Liver (tissue), 8 donors: ENCODE measurements at regions not wholly inside any gene's neighbourhood (a gene's known extent, or its start where the extent isn't known, plus 50 kb on each side); places are given as distances from the start of the nearest gene placed in this dataset.

Experiments
- DNase-seq: peaks from one replicate; pipeline ENCODE4 v3.0.0-alpha.2; 2017; ENCODE audit warnings: low spot score
- H3K27ac ChIP-seq, 2 donors: one replicate each; pipeline ENCODE4 v1.7.0; 2013; ENCODE audit warnings: inconsistent platforms in 2 of 2, low read length in 2 of 2, control low read depth in 1 of 2, low read depth in 1 of 2, mild to moderate bottlenecking in 1 of 2
- H3K27me3 ChIP-seq, 4 donors: one replicate each; pipeline versions ENCODE4 v1.6.1 to v1.7.0; 2013; ENCODE audit warnings: low read length in 3 of 4, inconsistent platforms in 1 of 4, mild to moderate bottlenecking in 1 of 4, moderate library complexity in 1 of 4; ENCODE audit not compliant: control insufficient read depth in 4 of 4, insufficient read depth in 4 of 4
- H3K36me3 ChIP-seq, 4 donors: one replicate each; pipeline versions ENCODE4 v1.6.1 to v1.7.0; 2013; ENCODE audit warnings: low read length in 3 of 4, mild to moderate bottlenecking in 3 of 4, low read depth in 1 of 4, moderate library complexity in 1 of 4; ENCODE audit not compliant: control insufficient read depth in 4 of 4, insufficient read depth in 3 of 4
- H3K4me1 ChIP-seq, 4 donors: one replicate each; pipeline versions ENCODE4 v1.6.1 to v1.7.0; 2013; ENCODE audit warnings: low read length in 3 of 4, mild to moderate bottlenecking in 3 of 4, moderate library complexity in 1 of 4; ENCODE audit not compliant: control insufficient read depth in 4 of 4, insufficient read depth in 4 of 4
- H3K4me3 ChIP-seq, 3 donors: one replicate each; pipeline versions ENCODE4 v1.6.1 to v1.7.0; 2013; ENCODE audit warnings: low read length in 3 of 3, control low read depth in 1 of 3, low read depth in 1 of 3, mild to moderate bottlenecking in 1 of 3
- H3K9ac ChIP-seq, 2 donors: one replicate each; pipeline ENCODE4 v1.7.0; 2013; ENCODE audit warnings: low read length in 2 of 2, mild to moderate bottlenecking in 2 of 2, moderate library complexity in 2 of 2, control low read depth in 1 of 2, low read depth in 1 of 2
- H3K9me3 ChIP-seq, 4 donors: one replicate each; pipeline versions ENCODE4 v1.6.1 to v1.7.0; 2013; ENCODE audit warnings: low read length in 3 of 4; ENCODE audit not compliant: control insufficient read depth in 4 of 4
- CTCF ChIP-seq: fragments of 150-350 bp; IDR thresholded peaks from 2 replicates; pipeline ENCODE4 v1.5.1; 2017; ENCODE audit warnings: improper control_type of control experiment, low read depth, low read length; ENCODE audit not compliant: missing input control
- EGR1 ChIP-seq, 2 donors: IDR thresholded peaks; 2 replicates each; pipeline ENCODE4 v1.6.1; 2016 to 2018; ENCODE audit warnings: antibody characterized with exemption in 2 of 2, low read depth in 2 of 2
- FOXA1 ChIP-seq: IDR thresholded peaks from 2 replicates; pipeline ENCODE4 v1.6.1; 2016; ENCODE audit warnings: antibody characterized with exemption
- FOXA2 ChIP-seq: IDR thresholded peaks from 2 replicates; pipeline ENCODE4 v1.6.1; 2016; ENCODE audit warnings: antibody characterized with exemption
- GABPA ChIP-seq, 2 donors: IDR thresholded peaks in 1 of 2; conservative IDR thresholded peaks in 1 of 2; 2 replicates each; pipeline ENCODE4 v1.6.1; 2016; ENCODE audit warnings: antibody characterized with exemption in 2 of 2, mild to moderate bottlenecking in 1 of 2, moderate library complexity in 1 of 2
- HNF4A ChIP-seq, 2 donors: conservative IDR thresholded peaks; 2 replicates each; pipeline ENCODE4 v1.6.1; 2016; ENCODE audit warnings: antibody characterized with exemption in 2 of 2, mild to moderate bottlenecking in 2 of 2
- HNF4G ChIP-seq: IDR thresholded peaks from 2 replicates; pipeline ENCODE4 v1.6.1; 2016; ENCODE audit warnings: antibody characterized with exemption
- RAD21 ChIP-seq, 2 donors: IDR thresholded peaks; 2 replicates each; pipeline ENCODE4 v1.6.1; 2016; ENCODE audit warnings: antibody characterized with exemption in 2 of 2, mild to moderate bottlenecking in 2 of 2
- RXRA ChIP-seq, 2 donors: IDR thresholded peaks; 2 replicates each; pipeline ENCODE4 v1.6.1; 2017 to 2018; ENCODE audit warnings: antibody characterized with exemption in 2 of 2, mild to moderate bottlenecking in 1 of 2
- YY1 ChIP-seq: IDR thresholded peaks from 2 replicates; pipeline ENCODE4 v1.6.1; 2016; ENCODE audit warnings: antibody characterized with exemption, mild to moderate bottlenecking
- WGBS: extraction: QIAGEN DNeasy Blood & Tissue Kit; methylation state at CpG from one replicate; pipeline ENCODE4 v1.1.7; 2013; 5-methylcytosine and 5-hydroxymethylcytosine counted together
- TF ChIP-seq, protein P1 (sequence below): IDR thresholded peaks from 2 replicates; pipeline ENCODE4 v1.6.1; 2016; ENCODE audit warnings: antibody characterized with exemption, mild to moderate bottlenecking
- TF ChIP-seq, protein P2 (sequence below): IDR thresholded peaks from 2 replicates; pipeline ENCODE4 v1.6.1; 2016; ENCODE audit warnings: antibody characterized with exemption
- TF ChIP-seq, protein P3 (sequence below): IDR thresholded peaks from 2 replicates; pipeline ENCODE4 v1.6.1; 2016; ENCODE audit warnings: antibody characterized with exemption
- donor health status: healthy.
- donor health status: healthy.
- donor health status: healthy.
- donor health status: healthy.
- donor health status: healthy.

DNA sequence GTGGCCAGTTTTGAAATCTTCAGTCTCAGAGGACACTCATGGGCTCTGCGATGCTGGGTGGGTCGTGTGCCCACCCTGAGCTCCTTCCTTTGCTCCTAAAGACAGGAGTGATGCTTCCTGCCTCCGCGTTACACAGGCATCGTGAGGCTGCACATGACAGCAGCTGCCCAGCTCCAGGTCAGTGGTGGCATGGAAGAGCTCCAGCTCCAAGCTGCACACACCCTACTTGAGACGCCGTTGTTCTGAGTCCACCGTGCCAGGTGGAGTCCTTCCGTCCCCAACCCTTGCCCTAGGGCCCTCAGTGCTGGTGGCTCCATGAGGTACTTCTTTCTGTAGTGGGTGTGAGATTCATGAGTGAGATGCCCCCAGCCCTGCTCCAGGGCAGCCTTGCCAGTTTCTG is 794.1 kb downstream of the BRD1 start:
- Histone ChIP-seq H3K9ac (no peak overlapping the region), H3K27ac (no peak overlapping the region), H3K27me3 (no peaks in the 10 kb centered on the region), H3K9me3 (no peaks in the 10 kb centered on the region), H3K4me3 (no peak overlapping the region), H3K4me1 (no peaks in the 10 kb centered on the region), H3K36me3 (no peaks in the 10 kb centered on the region)
- no peak for DNase-seq
- 91% methylated on average over 9 of the region's 9 CpGs for WGBS
- TF ChIP-seq FOXA2 (no peak), CTCF (no peak), RXRA (IDR thresholded peaks at IDR 0.05) (no peak), YY1 (no peak), RAD21 (IDR thresholded peaks at IDR 0.05) (no peak), GABPA (IDR thresholded peaks at IDR 0.05 in 1 of 2, conservative IDR thresholded peaks at IDR 0.05 in 1 of 2) (no peak), FOXA1 (no peak), HNF4A (conservative IDR thresholded peaks at IDR 0.05) (no peak), HNF4G (no peak), EGR1 (IDR thresholded peaks at IDR 0.05; ENCODE audit: low read depth in 2 of 2) (no peak)
- TF ChIP-seq, protein P1, sequence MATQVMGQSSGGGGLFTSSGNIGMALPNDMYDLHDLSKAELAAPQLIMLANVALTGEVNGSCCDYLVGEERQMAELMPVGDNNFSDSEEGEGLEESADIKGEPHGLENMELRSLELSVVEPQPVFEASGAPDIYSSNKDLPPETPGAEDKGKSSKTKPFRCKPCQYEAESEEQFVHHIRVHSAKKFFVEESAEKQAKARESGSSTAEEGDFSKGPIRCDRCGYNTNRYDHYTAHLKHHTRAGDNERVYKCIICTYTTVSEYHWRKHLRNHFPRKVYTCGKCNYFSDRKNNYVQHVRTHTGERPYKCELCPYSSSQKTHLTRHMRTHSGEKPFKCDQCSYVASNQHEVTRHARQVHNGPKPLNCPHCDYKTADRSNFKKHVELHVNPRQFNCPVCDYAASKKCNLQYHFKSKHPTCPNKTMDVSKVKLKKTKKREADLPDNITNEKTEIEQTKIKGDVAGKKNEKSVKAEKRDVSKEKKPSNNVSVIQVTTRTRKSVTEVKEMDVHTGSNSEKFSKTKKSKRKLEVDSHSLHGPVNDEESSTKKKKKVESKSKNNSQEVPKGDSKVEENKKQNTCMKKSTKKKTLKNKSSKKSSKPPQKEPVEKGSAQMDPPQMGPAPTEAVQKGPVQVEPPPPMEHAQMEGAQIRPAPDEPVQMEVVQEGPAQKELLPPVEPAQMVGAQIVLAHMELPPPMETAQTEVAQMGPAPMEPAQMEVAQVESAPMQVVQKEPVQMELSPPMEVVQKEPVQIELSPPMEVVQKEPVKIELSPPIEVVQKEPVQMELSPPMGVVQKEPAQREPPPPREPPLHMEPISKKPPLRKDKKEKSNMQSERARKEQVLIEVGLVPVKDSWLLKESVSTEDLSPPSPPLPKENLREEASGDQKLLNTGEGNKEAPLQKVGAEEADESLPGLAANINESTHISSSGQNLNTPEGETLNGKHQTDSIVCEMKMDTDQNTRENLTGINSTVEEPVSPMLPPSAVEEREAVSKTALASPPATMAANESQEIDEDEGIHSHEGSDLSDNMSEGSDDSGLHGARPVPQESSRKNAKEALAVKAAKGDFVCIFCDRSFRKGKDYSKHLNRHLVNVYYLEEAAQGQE = no peak
- TF ChIP-seq, protein P2, sequence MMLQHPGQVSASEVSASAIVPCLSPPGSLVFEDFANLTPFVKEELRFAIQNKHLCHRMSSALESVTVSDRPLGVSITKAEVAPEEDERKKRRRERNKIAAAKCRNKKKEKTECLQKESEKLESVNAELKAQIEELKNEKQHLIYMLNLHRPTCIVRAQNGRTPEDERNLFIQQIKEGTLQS = no peak
- TF ChIP-seq, protein P3, sequence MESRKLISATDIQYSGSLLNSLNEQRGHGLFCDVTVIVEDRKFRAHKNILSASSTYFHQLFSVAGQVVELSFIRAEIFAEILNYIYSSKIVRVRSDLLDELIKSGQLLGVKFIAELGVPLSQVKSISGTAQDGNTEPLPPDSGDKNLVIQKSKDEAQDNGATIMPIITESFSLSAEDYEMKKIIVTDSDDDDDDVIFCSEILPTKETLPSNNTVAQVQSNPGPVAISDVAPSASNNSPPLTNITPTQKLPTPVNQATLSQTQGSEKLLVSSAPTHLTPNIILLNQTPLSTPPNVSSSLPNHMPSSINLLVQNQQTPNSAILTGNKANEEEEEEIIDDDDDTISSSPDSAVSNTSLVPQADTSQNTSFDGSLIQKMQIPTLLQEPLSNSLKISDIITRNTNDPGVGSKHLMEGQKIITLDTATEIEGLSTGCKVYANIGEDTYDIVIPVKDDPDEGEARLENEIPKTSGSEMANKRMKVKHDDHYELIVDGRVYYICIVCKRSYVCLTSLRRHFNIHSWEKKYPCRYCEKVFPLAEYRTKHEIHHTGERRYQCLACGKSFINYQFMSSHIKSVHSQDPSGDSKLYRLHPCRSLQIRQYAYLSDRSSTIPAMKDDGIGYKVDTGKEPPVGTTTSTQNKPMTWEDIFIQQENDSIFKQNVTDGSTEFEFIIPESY = no peak

DNA sequence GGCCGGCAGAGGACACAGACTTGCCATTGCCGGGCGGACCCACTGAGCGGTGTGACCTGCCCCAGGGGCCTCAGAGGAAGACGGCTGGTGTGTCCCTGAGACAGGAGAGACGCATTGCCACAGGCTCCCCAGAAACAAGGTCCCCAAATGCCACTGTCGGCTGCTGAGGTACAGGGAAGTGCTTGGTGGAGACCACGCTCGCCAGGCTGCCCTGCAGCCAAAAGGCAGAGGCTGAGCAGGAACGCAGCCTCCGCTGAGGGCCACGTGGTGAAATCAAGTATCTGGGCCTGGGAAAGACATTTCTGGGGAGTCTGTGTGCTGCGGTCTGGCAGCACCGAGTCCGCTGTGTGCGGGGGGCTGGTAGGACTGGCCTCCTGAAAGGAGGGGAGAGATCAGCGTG is 794.9 kb downstream of the BRD1 start:
- no peaks in the 10 kb centered on the region for H3K36me3 ChIP-seq
- H3K9ac ChIP-seq = no peak overlapping the region
- WGBS = 76% methylated on average over 17 of the region's 17 CpGs
- no peaks in the 10 kb centered on the region for H3K9me3 ChIP-seq
- no peak for DNase-seq
- H3K27me3 ChIP-seq = no peaks in the 10 kb centered on the region
- no peaks in the 10 kb centered on the region for H3K4me1 ChIP-seq
- no peak for TF ChIP-seq FOXA2
- TF ChIP-seq, protein P1 = no peak
- H3K4me3 ChIP-seq = no peak overlapping the region
- H3K27ac ChIP-seq = no peak overlapping the region
